AG20443 (cell line): ENCODE measurements at regions not wholly inside any gene's neighbourhood (a gene's known extent, or its start where the extent isn't known, plus 50 kb on each side); places are given as distances from the start of the nearest gene placed in this dataset.
"Not testable (repeated sequence)": the region's sequence is repeated elsewhere in the genome, so short reads cannot be mapped to it uniquely, and the experiment has no call there.

Experiments used
- DNase-seq: peaks from one replicate; pipeline ENCODE4 v3.0.0; 2012; ENCODE audit warnings: low spot score, mixed read lengths

GRCh38 chr10:83518779-83519178, 620.5 kb upstream of the GHITM start:
- DNase-seq = no peak

- DNase-seq = not testable (repeated sequence)
Observed at GRCh38 chr10:83520386-83520785, 618.9 kb upstream of the GHITM start.

GRCh38 chr10:83522456-83522855, 616.9 kb upstream of the GHITM start:
- no peak for DNase-seq

GRCh38 chr10:83522881-83523386, 616.4 kb upstream of the GHITM start:
- DNase-seq = peak; percentile 17

- no peak for DNase-seq
Observed at GRCh38 chr10:83527934-83528333, 611.4 kb upstream of the GHITM start.

GRCh38 chr10:83533290-83533689, 606.0 kb upstream of the GHITM start:
- no peak for DNase-seq

- DNase-seq = no peak
Observed at GRCh38 chr10:83536426-83536825, 602.9 kb upstream of the GHITM start.

- no peak for DNase-seq
Observed at GRCh38 chr10:83538047-83538446, 601.3 kb upstream of the GHITM start.

- no peak for DNase-seq
Observed at GRCh38 chr10:83539528-83540308, 599.6 kb upstream of the GHITM start.

- no peak for DNase-seq
Observed at GRCh38 chr10:83541046-83541445, 598.3 kb upstream of the GHITM start.

GRCh38 chr10:83542774-83543411, 596.4 kb upstream of the GHITM start:
- no peak for DNase-seq

GRCh38 chr10:83543691-83544462, 595.4 kb upstream of the GHITM start:
- no peak for DNase-seq

- no peak for DNase-seq
Observed at GRCh38 chr10:83545901-83546391, 593.4 kb upstream of the GHITM start.

- not testable (repeated sequence) for DNase-seq
Observed at GRCh38 chr10:83551190-83551589, 588.1 kb upstream of the GHITM start.

- no peak for DNase-seq
Observed at GRCh38 chr10:83553366-83553765, 585.9 kb upstream of the GHITM start.

GRCh38 chr10:83555264-83555663, 584.0 kb upstream of the GHITM start:
- DNase-seq = no peak

- DNase-seq = no peak
Observed at GRCh38 chr10:83562381-83562780, 576.9 kb upstream of the GHITM start.

- no peak for DNase-seq
Observed at GRCh38 chr10:83564889-83565588, 574.3 kb upstream of the GHITM start.

- DNase-seq = no peak
Observed at GRCh38 chr10:83572036-83572435, 567.3 kb upstream of the GHITM start.

- no peak for DNase-seq
Observed at GRCh38 chr10:83574770-83575169, 564.5 kb upstream of the GHITM start.

- no peak for DNase-seq
Observed at GRCh38 chr10:83577421-83577820, 561.9 kb upstream of the GHITM start.
